ENCODE measurements at regions not wholly inside any gene's neighbourhood (a gene's known extent, or its start where the extent isn't known, plus 50 kb on each side); places are given as distances from the start of the nearest gene placed in this dataset.
A peak's percentile ranks its signal among the peaks of the same experiment; 100 is the strongest.

DNA sequence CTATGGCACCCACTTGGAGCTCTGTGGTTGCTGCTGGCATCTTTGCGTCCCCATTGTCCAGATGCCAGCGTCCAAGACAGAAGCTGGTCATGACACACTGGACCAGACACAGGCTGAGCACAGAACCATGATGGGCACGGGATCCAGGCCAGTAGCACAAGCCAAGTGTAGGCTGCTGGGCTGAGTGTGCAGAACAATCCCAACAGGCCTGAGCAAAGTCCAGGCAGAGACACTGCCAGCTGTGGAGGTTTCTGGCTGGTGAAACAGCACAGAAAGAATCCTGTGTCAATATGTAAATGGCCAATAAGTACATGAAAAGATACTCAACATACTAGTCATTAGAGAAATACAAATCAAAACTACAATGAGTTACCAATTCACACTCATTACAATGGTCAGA, 705.4 kb downstream of the METTL4 start:
- DNase-seq (ENCODE audit: insufficient read length, low spot score) (no peak), FAIRE-seq (peak; percentile 25)
- TF ChIP-seq, protein P1, sequence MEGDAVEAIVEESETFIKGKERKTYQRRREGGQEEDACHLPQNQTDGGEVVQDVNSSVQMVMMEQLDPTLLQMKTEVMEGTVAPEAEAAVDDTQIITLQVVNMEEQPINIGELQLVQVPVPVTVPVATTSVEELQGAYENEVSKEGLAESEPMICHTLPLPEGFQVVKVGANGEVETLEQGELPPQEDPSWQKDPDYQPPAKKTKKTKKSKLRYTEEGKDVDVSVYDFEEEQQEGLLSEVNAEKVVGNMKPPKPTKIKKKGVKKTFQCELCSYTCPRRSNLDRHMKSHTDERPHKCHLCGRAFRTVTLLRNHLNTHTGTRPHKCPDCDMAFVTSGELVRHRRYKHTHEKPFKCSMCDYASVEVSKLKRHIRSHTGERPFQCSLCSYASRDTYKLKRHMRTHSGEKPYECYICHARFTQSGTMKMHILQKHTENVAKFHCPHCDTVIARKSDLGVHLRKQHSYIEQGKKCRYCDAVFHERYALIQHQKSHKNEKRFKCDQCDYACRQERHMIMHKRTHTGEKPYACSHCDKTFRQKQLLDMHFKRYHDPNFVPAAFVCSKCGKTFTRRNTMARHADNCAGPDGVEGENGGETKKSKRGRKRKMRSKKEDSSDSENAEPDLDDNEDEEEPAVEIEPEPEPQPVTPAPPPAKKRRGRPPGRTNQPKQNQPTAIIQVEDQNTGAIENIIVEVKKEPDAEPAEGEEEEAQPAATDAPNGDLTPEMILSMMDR (IDR thresholded peaks at IDR 0.05; ENCODE audit: insufficient read depth, missing control alignments) = no peak

- DNase-seq (ENCODE audit: insufficient read length, low spot score) = no peak
- TF ChIP-seq, protein P1 (IDR thresholded peaks at IDR 0.05; ENCODE audit: insufficient read depth, missing control alignments) = no peak
- peak; percentile 78 for FAIRE-seq
Observed at GRCh38 chr18:1872274-1872673, 699.0 kb downstream of the METTL4 start.

GRCh38 chr18:1875219-1875618, 696.1 kb downstream of the METTL4 start:
- FAIRE-seq = no peak

DNA sequence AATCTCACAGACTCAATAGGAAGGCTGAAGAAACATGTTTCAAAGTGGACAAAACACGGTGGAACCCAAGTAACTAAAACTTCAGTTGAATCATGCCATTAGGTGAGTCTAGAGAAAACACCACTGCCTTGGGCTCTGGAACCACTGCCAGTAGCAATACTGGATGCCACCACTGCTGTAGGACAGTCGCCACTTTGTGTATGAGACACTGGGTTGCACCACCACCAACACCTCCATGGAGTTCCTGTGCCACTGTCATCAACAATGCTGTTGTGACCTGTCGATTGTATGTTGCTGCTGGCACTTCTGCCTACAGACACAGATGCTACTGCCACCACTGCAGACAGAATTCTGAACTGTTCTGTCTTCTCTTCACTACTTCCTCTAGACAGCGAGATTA, 686.7 kb downstream of the METTL4 start:
- FAIRE-seq (no peak), DNase-seq (ENCODE audit: insufficient read length, low spot score) (no peak)
- TF ChIP-seq, protein P1 (IDR thresholded peaks at IDR 0.05; ENCODE audit: insufficient read depth, missing control alignments) = no peak

More at GRCh38 chr18:1875219-1875618, 696.1 kb downstream of the METTL4 start:
- DNase-seq (ENCODE audit: insufficient read length, low spot score) = no peak
- TF ChIP-seq, protein P1 (IDR thresholded peaks at IDR 0.05; ENCODE audit: insufficient read depth, missing control alignments) = no peak

DNA sequence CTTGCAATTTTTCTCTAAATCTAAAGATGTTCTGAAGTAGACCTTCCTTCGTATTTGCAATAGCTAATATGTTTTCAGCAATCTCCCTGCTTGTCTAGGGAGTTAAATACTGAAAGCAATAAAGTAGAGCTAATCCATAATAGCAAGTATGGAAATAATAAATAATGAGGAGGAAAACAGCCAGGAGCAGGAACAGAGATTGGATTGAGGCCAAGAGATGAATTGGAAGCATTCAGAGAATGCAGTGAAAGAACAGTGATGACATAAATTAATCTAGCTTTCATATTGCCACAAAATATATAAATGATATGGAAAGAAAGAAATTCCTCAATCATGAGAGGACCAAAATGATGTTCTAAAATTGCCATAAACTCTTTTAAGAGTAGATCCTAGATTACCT, 679.7 kb downstream of the METTL4 start:
- no peak for FAIRE-seq
- TF ChIP-seq, protein P1 (IDR thresholded peaks at IDR 0.05; ENCODE audit: insufficient read depth, missing control alignments) = no peak
- DNase-seq (ENCODE audit: insufficient read length, low spot score) = no peak

- DNase-seq (ENCODE audit: insufficient read length, low spot score) (no peak), FAIRE-seq (peak; percentile 35)
- TF ChIP-seq, protein P1 (IDR thresholded peaks at IDR 0.05; ENCODE audit: insufficient read depth, missing control alignments) = no peak
Observed at GRCh38 chr18:1892191-1892590, 679.1 kb downstream of the METTL4 start.

- FAIRE-seq (peak; percentile 83), DNase-seq (ENCODE audit: insufficient read length, low spot score) (no peak)
- TF ChIP-seq, protein P1 (IDR thresholded peaks at IDR 0.05; ENCODE audit: insufficient read depth, missing control alignments) = no peak
Observed at GRCh38 chr18:1895456-1896185, 675.7 kb downstream of the METTL4 start.

All from D721Med (cell line).